H1 (cell line): ENCODE measurements at regions not wholly inside any gene's neighbourhood (a gene's known extent, or its start where the extent isn't known, plus 50 kb on each side); places are given as distances from the start of the nearest gene placed in this dataset.

Source experiments
- CTCF ChIA-PET: fragments of 300-600 bp; sonication (Branson Sonifier 250); formaldehyde crosslinking; loops from one replicate; lab custom pipeline; 2021; ENCODE audit not compliant: partially characterized antibody; lab: Charles Lee
- POLR2A ChIA-PET: fragments of 300-600 bp; sonication (Branson Sonifier 250); formaldehyde crosslinking; loops from one replicate; lab custom pipeline; 2021; ENCODE audit warnings: inconsistent platforms; ENCODE audit not compliant: partially characterized antibody; lab: Charles Lee
- DNase-seq, 2 experiments: peaks; one replicate each; pipeline versions ENCODE4 v3.0.0 to v3.0.0-alpha.2; 2010 to 2022; ENCODE audit warnings: low spot score in 2 of 2, low read depth in 1 of 2, mixed read lengths in 1 of 2
- FAIRE-seq: peaks from 2 replicates; lab custom pipeline; 2011; peaks lifted over from hg19 to GRCh38; lab: Jason Lieb, UNC
- H2AFZ ChIP-seq: 2 replicates; pipeline ENCODE4 v1.8.1; 2012; ENCODE audit warnings: low read length, inconsistent platforms
- H2AK5ac ChIP-seq: 2 replicates; pipeline ENCODE4 v1.6.1; 2013; ENCODE audit warnings: low read depth, low read length
- H2BK120ac ChIP-seq: replicated peaks from 2 replicates; pipeline ENCODE3; 2013; ENCODE audit warnings: low read depth, low read length, inconsistent platforms
- H2BK12ac ChIP-seq: 2 replicates; pipeline ENCODE4 v1.6.1; 2013; ENCODE audit warnings: low read depth, low read length
- H2BK15ac ChIP-seq: 2 replicates; pipeline ENCODE4 v1.6.1; 2013; ENCODE audit warnings: low read length
- H2BK20ac ChIP-seq: 2 replicates; pipeline ENCODE4 v1.6.1; 2013; ENCODE audit warnings: low read length
- H2BK5ac ChIP-seq: 2 replicates; pipeline ENCODE4 v1.6.1; 2013; ENCODE audit warnings: low read depth, low read length
- H3K14ac ChIP-seq: 2 replicates; pipeline ENCODE4 v1.6.1; 2013; ENCODE audit warnings: inconsistent platforms; ENCODE audit not compliant: insufficient read length
- H3K18ac ChIP-seq: 2 replicates; pipeline ENCODE4 v1.6.1; 2013; ENCODE audit warnings: low read length; ENCODE audit errors: extremely low read depth
- H3K23ac ChIP-seq: 2 replicates; pipeline ENCODE4 v1.6.1; 2013; ENCODE audit warnings: inconsistent platforms; ENCODE audit not compliant: insufficient read length
- H3K23me2 ChIP-seq: 2 replicates; pipeline ENCODE4 v1.6.1; 2013; ENCODE audit warnings: low read depth, low read length
- H3K27ac ChIP-seq: 2 replicates; pipeline ENCODE4 v1.6.1; 2011; ENCODE audit warnings: low read depth, low read length, inconsistent platforms
- H3K27me3 ChIP-seq, 4 experiments: replicated peaks in 1 of 4; 1 replicate in 1 of 4; 2 replicates in 3 of 4; pipeline versions ENCODE4 v1.6.1 to v1.8.1; 2011 to 2013; ENCODE audit warnings: low read length in 3 of 4, mild to moderate bottlenecking in 3 of 4, inconsistent platforms in 2 of 4, mixed read lengths in 2 of 4, moderate library complexity in 1 of 4; ENCODE audit not compliant: control insufficient read depth in 3 of 4, insufficient read depth in 3 of 4; ENCODE audit errors: extremely low read depth in 1 of 4
- H3K36me3 ChIP-seq, 4 experiments: 2 replicates each; pipeline versions ENCODE4 v1.6.1 to v1.8.1; 2011 to 2013; ENCODE audit warnings: mild to moderate bottlenecking in 4 of 4, low read length in 3 of 4, moderate library complexity in 2 of 4, control low read depth in 1 of 4, inconsistent platforms in 1 of 4; ENCODE audit not compliant: insufficient read depth in 4 of 4, control insufficient read depth in 2 of 4
- H3K4ac ChIP-seq: replicated peaks from 2 replicates; pipeline ENCODE3; 2013; ENCODE audit warnings: low read length, low read depth, mixed read lengths, inconsistent platforms; ENCODE audit not compliant: insufficient read length
- H3K4me1 ChIP-seq, 4 experiments: replicated peaks in 1 of 4; 1 replicate in 1 of 4; 2 replicates in 3 of 4; pipeline versions ENCODE4 v1.6.1 to v1.8.1; 2011 to 2013; ENCODE audit warnings: low read length in 3 of 4, inconsistent platforms in 2 of 4, mixed read lengths in 1 of 4; ENCODE audit not compliant: insufficient read depth in 4 of 4, control insufficient read depth in 3 of 4
- H3K4me2 ChIP-seq, 2 experiments: 2 replicates each; pipeline versions ENCODE4 v1.6.1 to v1.8.1; 2011 to 2013; ENCODE audit warnings: low read depth in 2 of 2, low read length in 2 of 2, control low read depth in 1 of 2, inconsistent platforms in 1 of 2, mild to moderate bottlenecking in 1 of 2; ENCODE audit not compliant: insufficient read depth in 1 of 2
- H3K4me3 ChIP-seq, 4 experiments: fragments of 200-600, 300-600 bp in 1 of 4; sonication (generic), shearing (Covaris generic), sonication (Bioruptor Twin) in 1 of 4; 2 replicates each; pipeline versions ENCODE4 v1.5.1 to v1.8.1; 2011 to 2016; ENCODE audit warnings: low read length in 4 of 4, low read depth in 3 of 4, control low read depth in 2 of 4, inconsistent platforms in 2 of 4, mild to moderate bottlenecking in 2 of 4, mixed read lengths in 1 of 4, moderate library complexity in 1 of 4; ENCODE audit not compliant: insufficient read depth in 2 of 4; ENCODE audit errors: extremely low read depth in 1 of 4
- H3K56ac ChIP-seq: replicated peaks from 2 replicates; pipeline ENCODE3; 2013; ENCODE audit warnings: low read depth, mild to moderate bottlenecking, mixed read lengths, low read length, inconsistent platforms; ENCODE audit not compliant: insufficient read length
- H3K79me1 ChIP-seq: 2 replicates; pipeline ENCODE4 v1.6.1; 2013; ENCODE audit warnings: low read depth, low read length, control low read depth
- H3K79me2 ChIP-seq, 2 experiments: 2 replicates each; pipeline versions ENCODE4 v1.6.1 to v1.8.1; 2012 to 2013; ENCODE audit warnings: low read length in 2 of 2, mild to moderate bottlenecking in 2 of 2, inconsistent platforms in 1 of 2; ENCODE audit not compliant: insufficient read depth in 2 of 2, control insufficient read depth in 1 of 2
- H3K9ac ChIP-seq, 4 experiments: replicated peaks in 1 of 4; 1 replicate in 1 of 4; 2 replicates in 3 of 4; pipeline versions ENCODE4 v1.6.1 to v1.8.1; 2011 to 2013; ENCODE audit warnings: low read depth in 3 of 4, low read length in 3 of 4, control low read depth in 2 of 4, mild to moderate bottlenecking in 2 of 4, moderate library complexity in 2 of 4, inconsistent platforms in 1 of 4; ENCODE audit errors: extremely low read depth in 1 of 4
- H3K9me3 ChIP-seq, 2 experiments: 2 replicates each; pipeline versions ENCODE4 v1.6.1 to v1.8.1; 2012 to 2013; ENCODE audit warnings: mild to moderate bottlenecking in 2 of 2, moderate library complexity in 2 of 2, control low read depth in 1 of 2, inconsistent platforms in 1 of 2, low read depth in 1 of 2, low read length in 1 of 2, mixed read lengths in 1 of 2; ENCODE audit not compliant: insufficient read depth in 2 of 2
- H4K20me1 ChIP-seq, 2 experiments: replicated peaks in 1 of 2; 2 replicates each; pipeline versions ENCODE3 to v1.8.1; 2011 to 2013; ENCODE audit warnings: inconsistent platforms in 2 of 2, low read length in 2 of 2, mild to moderate bottlenecking in 1 of 2; ENCODE audit not compliant: insufficient read depth in 2 of 2, control insufficient read depth in 1 of 2
- H4K5ac ChIP-seq: 2 replicates; pipeline ENCODE4 v1.6.1; 2013; ENCODE audit warnings: low read length, low read depth, mixed read lengths, inconsistent platforms; ENCODE audit not compliant: insufficient read length
- H4K8ac ChIP-seq: 2 replicates; pipeline ENCODE4 v1.8.0; 2013; ENCODE audit warnings: mild to moderate bottlenecking, moderate library complexity, low read length, inconsistent platforms; ENCODE audit not compliant: insufficient read depth; ENCODE audit errors: extremely low read depth
- H4K91ac ChIP-seq: replicated peaks from 2 replicates; pipeline ENCODE3; 2013; ENCODE audit warnings: low read length, mixed read lengths, inconsistent platforms; ENCODE audit not compliant: insufficient read length
- BCL11A ChIP-seq, 2 experiments: IDR thresholded peaks; one replicate each; pipeline ENCODE4 v1.6.1; 2011; ENCODE audit warnings: low read depth in 2 of 2, low read length in 2 of 2, mild to moderate bottlenecking in 2 of 2
- CEBPB ChIP-seq: IDR thresholded peaks from 2 replicates; pipeline ENCODE4 v1.6.1; 2012; ENCODE audit warnings: low read depth, low read length
- GABPA ChIP-seq: IDR thresholded peaks from 2 replicates; pipeline ENCODE4 v1.6.1; 2011; ENCODE audit warnings: mild to moderate bottlenecking, low read length, moderate library complexity, borderline replicate concordance; ENCODE audit not compliant: insufficient read depth
- KDM5A ChIP-seq: fragments of 200-600 bp; IDR thresholded peaks from 2 replicates; pipeline ENCODE4 v1.7.1; 2012; ENCODE audit warnings: mild to moderate bottlenecking, low read length, inconsistent platforms, mixed read lengths
- PHF8 ChIP-seq: fragments of 200-600 bp; sonication (generic); conservative IDR thresholded peaks from 2 replicates; pipeline ENCODE4 v1.7.1; 2012; ENCODE audit warnings: low read depth, mild to moderate bottlenecking, inconsistent platforms, low read length, moderate library complexity
- RAD21 ChIP-seq, 2 experiments: IDR thresholded peaks in 1 of 2; conservative IDR thresholded peaks in 1 of 2; 2 replicates each; pipeline ENCODE4 v1.6.1; 2011; ENCODE audit warnings: low read depth in 2 of 2, low read length in 2 of 2, improper control_type of control experiment in 1 of 2, inconsistent platforms in 1 of 2, mild to moderate bottlenecking in 1 of 2, moderate library complexity in 1 of 2
- RBBP5 ChIP-seq: IDR thresholded peaks from 2 replicates; pipeline ENCODE4 v1.7.1; 2012; ENCODE audit warnings: low read depth, mild to moderate bottlenecking, inconsistent platforms, low read length, moderate library complexity, borderline replicate concordance
- RXRA ChIP-seq: IDR thresholded peaks from 2 replicates; pipeline ENCODE4 v1.6.1; 2011; ENCODE audit warnings: low read depth, mild to moderate bottlenecking, low read length, moderate library complexity; ENCODE audit not compliant: insufficient read depth
- SIRT6 ChIP-seq: IDR thresholded peaks from one replicate; pipeline ENCODE4 v1.7.1; 2012; ENCODE audit warnings: low read length, inconsistent platforms
- SP4 ChIP-seq: IDR thresholded peaks from 2 replicates; pipeline ENCODE4 v1.6.1; 2012; ENCODE audit warnings: low read length, inconsistent platforms
- TAF7 ChIP-seq: optimal IDR thresholded peaks from 2 replicates; pipeline ENCODE3; 2011; ENCODE audit warnings: low read depth, mild to moderate bottlenecking, inconsistent platforms, low read length, moderate library complexity, borderline replicate concordance
- YY1 ChIP-seq: IDR thresholded peaks from 2 replicates; pipeline ENCODE4 v1.6.1; 2011; ENCODE audit warnings: low read depth, mild to moderate bottlenecking, low read length
- WGBS, 2 experiments: shearing (Covaris generic) in 1 of 2; methylation state at CpG; one replicate each; pipeline versions ENCODE4 v1.1.6 to v1.1.7; 2013 to 2015; ENCODE audit warnings: low lambda C conversion rate in 2 of 2, mixed read lengths in 2 of 2, inconsistent platforms in 1 of 2, low coverage in 1 of 2, missing lambda C conversion rate in 1 of 2; ENCODE audit not compliant: insufficient replicate concordance in 2 of 2, insufficient coverage in 1 of 2, insufficient read length in 1 of 2; ENCODE audit errors: extremely low coverage in 1 of 2, missing lambda C conversion rate in 1 of 2; 5-methylcytosine and 5-hydroxymethylcytosine counted together
- TF ChIP-seq, protein P1 (sequence below), 3 experiments: IDR thresholded peaks; 1 replicate in 2 of 3; 2 replicates in 1 of 3; pipeline versions ENCODE4 v1.5.1 to v1.6.1; 2011; ENCODE audit warnings: low read length in 3 of 3, mild to moderate bottlenecking in 3 of 3, inconsistent platforms in 2 of 3, low read depth in 1 of 3, moderate library complexity in 1 of 3; ENCODE audit not compliant: insufficient read depth in 1 of 3; ENCODE audit errors: control extremely low read depth in 1 of 3

- Histone ChIP-seq H2AK5ac (no peak overlapping the region), H2BK20ac (no peak overlapping the region), H3K79me1 (no peaks in the 10 kb centered on the region), H3K4me1 (no peaks in the 10 kb centered on the region), H3K36me3 (no peaks in the 10 kb centered on the region), H2BK12ac (no peak overlapping the region), H3K4ac (no peak overlapping the region), H2BK5ac (no peak overlapping the region), H3K4me2 (no peak overlapping the region), H3K23me2 (no peaks in the 10 kb centered on the region), H3K23ac (no peak overlapping the region), H3K56ac (no peak overlapping the region), H3K27ac (no peak overlapping the region), H3K27me3 (peaks cover 0 to 1% (median 0%) of the 10 kb centered on the region in 4 experiments; a peak in 1 of 7 replicates), H3K18ac (no peak overlapping the region), H2BK15ac (no peak overlapping the region), H3K79me2 (no peaks in the 10 kb centered on the region), H4K91ac (no peak overlapping the region), H4K5ac (no peak overlapping the region), H4K20me1 (no peaks in the 10 kb centered on the region), H2BK120ac (no peak overlapping the region), H4K8ac (no peak overlapping the region), H3K14ac (no peak overlapping the region), H3K9ac (no peak overlapping the region), H3K9me3 (peaks cover 6 to 8% of the 10 kb centered on the region in 2 experiments; a peak in 2 of 4 replicates), H3K4me3 (no peak overlapping the region), H2AFZ (no peak overlapping the region)
- ChIA-PET POLR2A (no interaction called here), CTCF (no interaction called here)
- no peak for FAIRE-seq
- WGBS, 2 experiments = 82% methylated on average over 2 of the region's 2 CpGs; no CpG with 5 or more reads in 1 of the 2 experiments
- no peak for DNase-seq
- TF ChIP-seq YY1 (no peak), PHF8 (no peak), RXRA (no peak), RBBP5 (no peak), CEBPB (no peak), SP4 (no peak), BCL11A (IDR thresholded peaks at IDR 0.05; ENCODE audit: low read depth in 2 of 2, low read length in 2 of 2) (no peak), GABPA (no peak), KDM5A (no peak), RAD21 (IDR thresholded peaks at IDR 0.05 in 1 of 2, conservative IDR thresholded peaks at IDR 0.05 in 1 of 2; ENCODE audit: low read depth in 2 of 2, low read length in 2 of 2) (no peak), TAF7 (no peak), SIRT6 (no peak)
- TF ChIP-seq, protein P1, sequence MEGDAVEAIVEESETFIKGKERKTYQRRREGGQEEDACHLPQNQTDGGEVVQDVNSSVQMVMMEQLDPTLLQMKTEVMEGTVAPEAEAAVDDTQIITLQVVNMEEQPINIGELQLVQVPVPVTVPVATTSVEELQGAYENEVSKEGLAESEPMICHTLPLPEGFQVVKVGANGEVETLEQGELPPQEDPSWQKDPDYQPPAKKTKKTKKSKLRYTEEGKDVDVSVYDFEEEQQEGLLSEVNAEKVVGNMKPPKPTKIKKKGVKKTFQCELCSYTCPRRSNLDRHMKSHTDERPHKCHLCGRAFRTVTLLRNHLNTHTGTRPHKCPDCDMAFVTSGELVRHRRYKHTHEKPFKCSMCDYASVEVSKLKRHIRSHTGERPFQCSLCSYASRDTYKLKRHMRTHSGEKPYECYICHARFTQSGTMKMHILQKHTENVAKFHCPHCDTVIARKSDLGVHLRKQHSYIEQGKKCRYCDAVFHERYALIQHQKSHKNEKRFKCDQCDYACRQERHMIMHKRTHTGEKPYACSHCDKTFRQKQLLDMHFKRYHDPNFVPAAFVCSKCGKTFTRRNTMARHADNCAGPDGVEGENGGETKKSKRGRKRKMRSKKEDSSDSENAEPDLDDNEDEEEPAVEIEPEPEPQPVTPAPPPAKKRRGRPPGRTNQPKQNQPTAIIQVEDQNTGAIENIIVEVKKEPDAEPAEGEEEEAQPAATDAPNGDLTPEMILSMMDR (IDR thresholded peaks at IDR 0.05; ENCODE audit: control extremely low read depth in 1 of 3, insufficient read depth in 1 of 3, low read depth in 1 of 3, low read length in 3 of 3) = no peak
Observed at GRCh38 chr3:159488602-159489001, 500.0 kb upstream of the IL12A start.
